DOHH2 (cell line): ENCODE measurements at regions not wholly inside any gene's neighbourhood (a gene's known extent, or its start where the extent isn't known, plus 50 kb on each side); places are given as distances from the start of the nearest gene placed in this dataset.

ENCODE experiments used
- CTCF ChIP-seq: fragments of 200-600 bp; sonication (generic); IDR thresholded peaks from one replicate; pipeline ENCODE4 v1.5.1; 2014; ENCODE audit warnings: antibody characterized with exemption, mild to moderate bottlenecking, low read depth, low read length; ENCODE audit not compliant: poor library complexity, severe bottlenecking
- EZH2phosphoT487 ChIP-seq: fragments of 200-600 bp; sonication (generic); IDR thresholded peaks from 2 replicates; pipeline ENCODE4 v1.6.1; 2017; ENCODE audit warnings: borderline replicate concordance, mild to moderate bottlenecking, antibody characterized with exemption, low read length, moderate library complexity, mixed read lengths

GRCh38 chr18:45332871-45333270 is 282.4 kb upstream of the SLC14A2 start:
- no peak for TF ChIP-seq CTCF
- TF ChIP-seq EZH2phosphoT487 = no peak
